ENCODE measurements at regions not wholly inside any gene's neighbourhood (a gene's known extent, or its start where the extent isn't known, plus 50 kb on each side); places are given as distances from the start of the nearest gene placed in this dataset.

- DNase-seq = no peak
Observed at GRCh38 chr3:189118896-189119295, 52.9 kb upstream of the TPRG1 start.

- DNase-seq = no peak
Observed at GRCh38 chr3:189119950-189120349, 51.8 kb upstream of the TPRG1 start.

DNA sequence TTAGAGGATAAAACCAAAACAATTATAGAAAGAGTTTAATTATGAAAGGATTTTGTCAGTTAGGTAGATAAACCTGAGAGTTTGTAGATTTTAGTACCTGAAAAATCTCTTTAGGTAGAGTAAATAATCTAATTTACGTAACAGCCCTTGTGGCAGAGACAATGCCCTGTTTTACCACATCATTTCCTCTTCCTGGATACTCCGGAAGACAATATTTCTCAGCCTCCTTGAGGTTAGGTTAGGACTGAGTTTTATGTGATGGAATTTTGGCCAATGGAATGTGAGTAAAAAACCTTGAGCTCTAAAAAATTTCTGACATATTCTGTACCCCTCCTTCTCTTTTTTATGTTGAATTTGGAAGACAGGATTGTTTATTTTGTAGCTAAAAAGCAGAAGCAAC is 50.7 kb upstream of the TPRG1 start:
- DNase-seq = no peak
